Adrenal gland (tissue), 5 donors: ENCODE measurements at regions not wholly inside any gene's neighbourhood (a gene's known extent, or its start where the extent isn't known, plus 50 kb on each side); places are given as distances from the start of the nearest gene placed in this dataset.

Experiments used
- CTCF ChIP-seq, 6 experiments: fragments of 450-650 bp in 4 of 6; fragments of 200-600 bp in 2 of 6; sonication (generic) in 1 of 6; IDR thresholded peaks; 1 replicate in 5 of 6; 2 replicates in 1 of 6; pipeline versions ENCODE4 v1.5.1 to v1.8.0; 2016 to 2021; ENCODE audit warnings: antibody characterized with exemption in 6 of 6, mild to moderate bottlenecking in 2 of 6, moderate library complexity in 1 of 6
- POLR2A ChIP-seq, 2 donors: fragments of 450-650 bp; IDR thresholded peaks; one replicate each; pipeline ENCODE4 v1.6.1; 2017; ENCODE audit warnings: antibody characterized with exemption in 2 of 2, mild to moderate bottlenecking in 2 of 2, moderate library complexity in 1 of 2
- donor health status: DM: no; HTN: no; CAD: no.

- TF ChIP-seq CTCF (IDR thresholded peaks at IDR 0.05) (no peak), POLR2A (IDR thresholded peaks at IDR 0.05) (no peak)
Measured at GRCh38 chr2:83602753-83603152, 856.3 kb downstream of the SUCLG1 start.
